KBM-7 (cell line): ENCODE measurements at regions not wholly inside any gene's neighbourhood (a gene's known extent, or its start where the extent isn't known, plus 50 kb on each side); places are given as distances from the start of the nearest gene placed in this dataset.
"Not testable (repeated sequence)": the region's sequence is repeated elsewhere in the genome, so short reads cannot be mapped to it uniquely, and the experiment has no call there.

Experiments
- DNase-seq: peaks from one replicate; pipeline ENCODE4 v3.0.0-alpha.2; 2015
- in situ Hi-C: fragments of 300-500 bp; cut with MboI; formaldehyde crosslinking; loops from 2 replicates; pipeline ENCODE4 v1.14.3; 2020; ENCODE audit warnings: low sequenced_read_pairs, low pct_unique_long_range_greater_than_20kb, mixed read lengths

- DNase-seq, result no peak
- in situ Hi-C loops, result no loop called here
These were observed 649.7 kb upstream of the KCNMB2 start for GRCh38 chr3:177886501-177886900.

DNA sequence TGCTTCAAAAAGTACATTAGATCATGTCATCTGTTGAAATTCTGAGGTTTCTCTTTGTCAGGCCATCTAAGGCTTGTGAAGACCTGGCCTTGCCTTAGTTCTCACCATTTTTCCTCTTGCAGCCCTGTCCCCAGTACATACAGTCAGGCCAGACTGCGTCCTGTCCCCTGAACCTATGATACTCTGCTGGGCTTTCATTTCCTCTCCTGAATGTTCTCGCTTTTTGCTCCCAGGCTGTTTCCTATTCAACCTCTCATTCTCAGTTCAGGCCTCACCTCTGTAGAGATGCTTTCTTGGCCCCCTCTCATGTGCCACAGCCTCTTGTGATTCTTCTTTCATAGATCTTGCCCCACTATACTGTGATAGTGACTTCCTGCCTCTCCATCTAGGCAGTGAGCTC lies 648.8 kb upstream of the KCNMB2 start:
- in situ Hi-C loops, result no loop called here

GRCh38 chr3:177889161-177889560 lies 647.1 kb upstream of the KCNMB2 start:
- DNase-seq, result no peak
- in situ Hi-C loops, result no loop called here

More for the DNA sequence above, 648.8 kb upstream of the KCNMB2 start:
- DNase-seq, result no peak

- in situ Hi-C loops, result no loop called here
These were observed 646.4 kb upstream of the KCNMB2 start for GRCh38 chr3:177889652-177890358.

DNA sequence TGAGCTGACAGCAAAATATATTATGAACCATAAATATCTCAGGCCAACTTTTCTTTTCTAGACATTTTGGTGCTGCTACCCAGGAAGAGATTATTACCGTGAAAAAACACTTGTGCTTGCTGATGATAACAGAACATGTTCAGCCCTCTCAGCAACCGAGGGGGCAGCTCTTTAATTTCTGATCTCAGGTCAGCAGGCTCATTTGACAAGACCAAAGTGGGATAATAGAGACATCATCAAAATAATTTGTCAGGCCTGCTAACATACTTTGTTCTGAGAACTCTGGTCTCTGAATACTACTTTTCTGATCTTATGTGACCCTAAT lies 645.9 kb upstream of the KCNMB2 start:
- no peak for DNase-seq
- in situ Hi-C loops, result no loop called here

More at GRCh38 chr3:177889652-177890358, 646.4 kb upstream of the KCNMB2 start:
- no peak for DNase-seq

GRCh38 chr3:177891569-177891968 lies 644.7 kb upstream of the KCNMB2 start:
- in situ Hi-C loops, result not testable (repeated sequence)

GRCh38 chr3:177893331-177893730 lies 642.9 kb upstream of the KCNMB2 start:
- in situ Hi-C loops, result no loop called here
- DNase-seq, result no peak

More at GRCh38 chr3:177891569-177891968, 644.7 kb upstream of the KCNMB2 start:
- not testable (repeated sequence) for DNase-seq

DNA sequence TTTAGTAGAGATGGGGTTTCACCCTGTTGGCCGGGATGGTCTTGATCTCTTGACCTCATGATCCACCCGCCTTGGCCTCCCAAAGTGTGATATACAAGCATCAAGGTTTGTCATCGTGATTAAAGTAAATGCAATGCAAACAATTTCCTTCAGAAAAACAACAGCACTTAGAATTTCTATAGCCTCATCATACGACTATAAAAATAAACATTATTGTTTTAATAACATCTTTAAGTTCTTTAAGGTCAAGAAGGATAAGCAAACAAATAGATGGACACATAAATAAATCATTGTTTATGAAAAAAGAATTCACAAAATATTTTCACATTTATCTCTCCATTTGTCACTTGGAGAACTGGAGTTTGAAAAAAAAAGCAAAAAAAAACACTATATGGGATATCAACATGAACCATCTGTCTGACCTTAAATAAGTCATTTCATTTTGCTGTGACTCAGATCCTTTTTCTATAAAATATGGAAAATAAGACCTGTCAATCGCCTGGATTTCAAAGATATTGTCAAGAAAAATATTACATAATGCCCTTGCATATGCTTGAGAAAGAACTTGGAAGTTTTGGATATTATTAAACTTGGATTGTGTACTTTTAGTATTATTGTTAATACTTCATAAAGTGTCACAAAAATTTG lies 642.0 kb upstream of the KCNMB2 start:
- DNase-seq, result no peak
- in situ Hi-C loops, result no loop called here

DNA sequence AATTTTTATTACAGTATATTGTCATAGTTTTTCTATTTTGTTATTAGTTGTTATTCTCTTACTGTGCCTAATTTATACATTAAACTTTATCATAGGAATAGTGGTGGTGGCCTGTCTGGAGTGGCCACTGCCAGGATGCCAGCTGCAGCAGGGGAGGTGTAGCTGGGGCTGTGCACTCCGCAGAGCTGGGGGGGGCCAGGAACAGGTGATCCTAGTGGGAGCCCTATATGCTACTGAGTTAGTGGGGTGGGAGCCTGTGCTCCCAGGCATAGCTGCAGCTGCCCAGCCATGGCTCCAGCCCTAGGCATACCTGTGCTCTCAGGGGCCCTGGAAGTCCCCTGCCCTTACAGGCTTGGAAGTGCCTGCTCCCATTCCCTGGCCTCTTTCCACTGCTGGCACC lies 638.1 kb upstream of the KCNMB2 start:
- DNase-seq, result no peak
- in situ Hi-C loops, result no loop called here

- no peak for DNase-seq
- in situ Hi-C loops, result no loop called here
These were observed 636.8 kb upstream of the KCNMB2 start for GRCh38 chr3:177899275-177900067.

- no peak for DNase-seq
- in situ Hi-C loops, result no loop called here
These were observed 633.4 kb upstream of the KCNMB2 start for GRCh38 chr3:177902876-177903275.

DNA sequence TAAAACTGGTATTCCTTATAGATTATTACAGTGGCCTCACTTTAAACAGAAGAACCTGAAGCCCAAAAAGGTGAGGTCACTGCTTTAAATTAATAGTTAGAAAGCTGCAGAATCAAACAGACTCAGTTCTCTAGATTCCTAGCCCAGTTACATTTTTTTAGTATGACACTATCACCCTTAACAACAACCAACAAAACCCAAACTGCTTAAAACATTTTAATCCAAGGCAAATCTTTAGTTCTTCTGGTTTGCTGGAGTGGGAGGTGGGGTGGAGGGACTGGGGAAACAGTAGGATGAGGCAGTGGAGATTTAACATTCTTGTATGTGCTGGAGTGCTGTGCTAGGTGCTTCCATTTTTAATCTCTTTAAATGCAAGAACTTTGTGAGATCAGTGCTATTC lies 631.6 kb upstream of the KCNMB2 start:
- DNase-seq, result no peak
- in situ Hi-C loops, result no loop called here

GRCh38 chr3:177905173-177906125 lies 630.8 kb upstream of the KCNMB2 start:
- DNase-seq, result no peak
- in situ Hi-C loops, result no loop called here

- in situ Hi-C loops, result no loop called here
- no peak for DNase-seq
These were observed 630.1 kb upstream of the KCNMB2 start for GRCh38 chr3:177906126-177906511.

GRCh38 chr3:177906578-177907229 lies 629.5 kb upstream of the KCNMB2 start:
- in situ Hi-C loops, result no loop called here
- no peak for DNase-seq

DNA sequence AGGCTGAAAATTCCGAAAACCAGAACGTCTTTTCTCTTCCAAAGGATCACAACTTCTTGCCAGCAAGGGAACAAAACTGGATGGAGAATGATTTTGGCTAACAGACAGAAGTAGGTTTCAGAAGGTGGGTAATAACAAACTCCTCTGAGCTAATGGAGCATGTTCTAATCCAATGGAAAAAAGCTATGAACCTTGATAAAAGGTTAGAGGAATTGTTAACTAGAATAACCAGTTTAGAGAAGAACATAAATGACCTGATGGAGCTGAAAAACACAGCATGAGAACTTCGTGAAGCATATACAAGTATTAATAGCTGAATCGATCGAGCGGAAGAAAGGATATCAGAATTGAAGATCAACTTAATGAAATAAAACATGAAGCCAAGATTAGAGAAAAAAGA lies 626.7 kb upstream of the KCNMB2 start:
- DNase-seq, in situ Hi-C loops: not testable (repeated sequence)

DNA sequence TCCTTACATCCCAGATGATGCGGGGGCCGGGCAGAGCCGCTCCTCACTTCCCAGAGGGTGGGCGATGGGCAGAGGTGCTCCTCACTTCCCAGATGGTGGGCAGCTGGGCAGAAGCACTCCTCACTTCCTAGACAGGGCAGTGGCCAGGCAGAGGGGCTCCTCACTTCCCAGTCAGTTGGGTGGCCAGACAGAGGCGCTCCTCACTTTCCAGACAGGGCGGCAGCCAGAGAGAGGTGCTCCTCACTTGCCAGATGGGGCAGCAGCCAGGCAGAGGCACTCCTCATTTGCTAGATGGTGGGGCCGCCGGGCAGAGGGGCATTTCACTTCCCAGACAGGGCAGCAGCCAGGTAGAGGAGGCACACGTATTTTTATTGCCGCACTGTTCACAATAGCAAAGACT lies 622.0 kb upstream of the KCNMB2 start:
- no peak for DNase-seq
- in situ Hi-C loops, result no loop called here

GRCh38 chr3:177916461-177916860 lies 619.8 kb upstream of the KCNMB2 start:
- DNase-seq, result no peak
- in situ Hi-C loops, result no loop called here
